Activated CD4-positive, alpha-beta T cell treated with anti-CD3 and anti-CD28 coated beads, Interleukin-2, Interleukin-4, amounts not matched to agents 100 ng/mL and 50 ng/mL, durations not matched to agents 16 hours and 8 hours (primary cell): ENCODE measurements at regions not wholly inside any gene's neighbourhood (a gene's known extent, or its start where the extent isn't known, plus 50 kb on each side); places are given as distances from the start of the nearest gene placed in this dataset.
"Not testable (repeated sequence)": the region's sequence is repeated elsewhere in the genome, so short reads cannot be mapped to it uniquely, and the experiment has no call there.

Source experiments
- DNase-seq: peaks from one replicate; pipeline ENCODE4 v3.0.0-alpha.2; 2020; ENCODE audit warnings: low spot score

- no peak for DNase-seq
Observed at GRCh38 chr19:28150129-28150528, 1062.8 kb downstream of the UQCRFS1 start.

DNA sequence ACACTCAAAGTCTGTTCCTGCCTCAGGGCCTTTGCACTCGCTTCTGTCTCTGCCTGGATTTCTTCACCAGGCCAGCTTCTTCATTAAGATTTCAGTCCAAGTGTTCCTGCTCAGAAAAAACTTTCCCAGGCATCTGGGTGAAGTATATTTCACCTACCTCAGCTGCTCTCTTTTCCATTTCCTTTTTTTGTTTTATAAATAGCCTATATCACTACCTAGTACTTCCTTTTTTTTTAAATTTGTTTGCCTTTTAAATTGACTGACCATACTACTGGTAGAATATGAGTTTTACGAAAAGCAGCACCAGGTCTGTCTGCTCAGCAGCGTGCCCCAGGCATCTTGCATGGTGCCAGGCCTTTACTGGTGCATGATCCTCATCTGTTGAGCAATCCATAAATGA lies 1064.4 kb downstream of the UQCRFS1 start:
- no peak for DNase-seq

GRCh38 chr19:28142258-28142657 lies 1070.7 kb downstream of the UQCRFS1 start:
- DNase-seq = no peak

DNA sequence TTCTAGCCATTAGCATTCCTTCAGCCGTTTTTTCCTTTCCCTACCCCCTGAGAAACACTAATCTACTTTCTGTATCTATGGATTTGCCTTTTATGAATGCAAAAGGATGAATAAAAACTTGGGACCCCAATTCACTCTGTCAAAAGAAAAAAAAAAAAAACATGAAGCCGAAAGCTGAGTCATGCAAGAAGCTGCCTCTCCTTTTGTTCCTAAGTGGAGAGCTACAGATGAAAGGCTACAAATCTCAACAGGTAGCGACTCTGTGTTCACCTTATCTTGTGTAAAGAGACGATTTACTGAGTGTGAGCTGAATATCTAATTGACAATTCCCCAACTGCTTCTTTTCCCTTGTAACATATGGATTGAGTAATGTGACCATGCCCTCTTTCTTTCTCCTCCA lies 1072.8 kb downstream of the UQCRFS1 start:
- no peak for DNase-seq

DNA sequence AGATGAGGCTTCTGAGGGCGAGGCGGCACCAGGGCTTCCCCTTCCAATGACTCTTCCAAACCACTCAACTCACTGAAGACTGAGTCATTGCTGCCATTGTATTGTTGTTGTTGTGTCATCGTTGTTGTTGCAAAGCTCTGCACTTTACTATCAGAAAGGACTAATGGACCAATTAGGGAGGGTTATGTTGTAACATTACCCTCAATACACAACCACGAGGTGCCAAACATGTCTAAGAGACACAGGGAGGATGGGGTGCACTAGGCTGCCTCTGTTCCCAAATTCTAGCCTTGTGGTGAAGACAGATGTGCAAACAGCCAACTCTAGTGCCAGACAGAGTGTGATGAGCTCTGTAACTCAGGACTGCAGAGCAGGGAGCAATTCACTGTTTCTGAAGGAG lies 1075.2 kb downstream of the UQCRFS1 start:
- DNase-seq = no peak

GRCh38 chr19:28136796-28137195 lies 1076.2 kb downstream of the UQCRFS1 start:
- no peak for DNase-seq

DNA sequence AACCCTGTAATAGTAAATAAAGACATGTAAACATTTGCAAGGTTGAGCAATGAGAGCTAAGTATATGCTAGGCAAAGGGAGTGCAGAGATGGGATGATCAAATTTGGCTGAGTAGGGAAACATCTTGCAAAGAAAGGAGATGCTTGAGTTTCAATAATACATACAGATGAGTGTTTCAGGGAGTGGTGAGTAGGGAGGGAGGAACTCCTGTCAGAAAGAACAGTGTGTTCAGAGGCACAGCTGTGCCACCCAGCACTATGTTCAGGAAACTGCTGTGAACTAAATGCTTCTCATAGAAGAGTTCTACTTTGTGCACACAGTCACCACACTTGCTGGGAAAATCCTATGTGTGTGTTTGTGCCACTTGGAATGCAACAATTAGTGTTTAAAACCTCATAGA lies 1077.1 kb downstream of the UQCRFS1 start:
- no peak for DNase-seq

- no peak for DNase-seq
Observed at GRCh38 chr19:28134311-28134710, 1078.6 kb downstream of the UQCRFS1 start.

GRCh38 chr19:28130881-28131280 lies 1082.1 kb downstream of the UQCRFS1 start:
- not testable (repeated sequence) for DNase-seq

DNA sequence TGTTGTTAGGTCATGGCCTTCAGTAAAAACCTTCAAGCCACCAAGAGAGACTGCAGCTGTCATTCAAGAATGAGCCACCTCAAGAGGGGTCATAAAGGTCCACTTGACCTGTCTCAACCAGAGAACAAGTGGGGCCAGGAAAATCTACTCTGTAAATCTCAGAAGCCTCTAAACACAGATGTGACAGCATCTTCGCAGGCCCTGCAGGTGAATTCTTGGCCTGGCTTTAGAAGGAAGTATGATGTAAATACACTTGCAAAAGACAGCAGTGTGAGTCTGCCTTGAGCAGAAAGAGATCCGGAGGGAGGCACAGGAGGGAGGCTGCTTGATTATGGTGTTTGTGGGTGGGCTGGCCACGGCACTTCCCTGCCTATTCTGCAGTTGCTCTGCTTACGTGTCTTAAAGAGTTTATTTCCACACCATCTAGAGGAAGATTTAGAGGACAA lies 1082.9 kb downstream of the UQCRFS1 start:
- DNase-seq = no peak

DNA sequence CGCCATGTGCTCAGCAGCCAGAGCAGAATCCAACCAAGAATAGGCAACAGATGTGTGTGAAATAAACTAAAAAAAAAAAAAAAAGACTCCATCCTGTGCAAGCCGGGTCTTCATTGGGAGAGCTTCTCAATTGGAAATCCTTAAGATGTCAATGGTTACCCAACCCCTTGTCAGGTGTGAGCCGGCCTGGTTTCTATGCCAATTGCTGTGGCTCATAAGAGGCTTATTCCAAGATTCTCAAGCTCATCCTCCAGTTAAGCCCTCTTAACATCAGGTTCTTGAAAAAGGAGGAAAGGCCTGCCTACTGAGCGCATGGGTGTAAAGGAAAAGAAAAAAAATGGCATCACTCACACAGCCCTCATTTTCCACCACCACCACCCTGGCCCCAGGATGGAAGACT lies 1084.6 kb downstream of the UQCRFS1 start:
- no peak for DNase-seq

DNA sequence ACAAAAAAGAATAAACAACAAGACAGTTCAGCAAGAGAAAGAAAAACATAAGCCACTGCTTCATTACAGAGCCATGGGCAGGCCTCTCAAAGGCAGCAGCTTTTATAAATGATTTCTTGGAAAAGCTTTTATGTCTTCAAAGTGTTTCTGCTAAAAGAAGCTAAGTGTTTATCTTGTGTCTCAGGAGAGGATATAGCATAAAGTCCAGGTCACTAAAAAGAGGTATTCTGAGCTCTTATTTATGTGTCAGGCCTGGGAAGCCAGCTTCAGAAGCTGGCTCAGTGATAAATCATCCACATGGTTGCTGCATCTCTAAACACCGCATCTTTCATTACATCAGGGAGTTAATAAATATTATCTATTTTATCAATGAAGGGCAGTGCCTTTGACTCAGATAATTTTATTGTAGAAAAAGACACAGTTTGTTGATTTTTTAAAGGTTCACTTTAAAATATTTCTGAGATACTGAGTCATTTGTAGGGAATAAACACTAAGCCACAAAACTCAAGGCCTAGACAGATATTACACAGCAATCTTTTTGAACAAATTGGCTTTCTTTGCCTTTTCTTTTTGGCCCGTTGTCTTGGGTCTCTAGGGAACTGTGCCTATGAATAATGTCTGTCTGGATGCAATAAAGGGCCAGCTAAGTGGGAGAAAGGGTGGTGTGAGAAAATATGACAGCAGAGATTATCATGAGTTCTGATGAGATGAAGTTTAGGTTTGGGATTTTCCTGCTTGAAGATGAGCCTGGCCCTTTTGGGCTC lies 1086.6 kb downstream of the UQCRFS1 start:
- DNase-seq = no peak

DNA sequence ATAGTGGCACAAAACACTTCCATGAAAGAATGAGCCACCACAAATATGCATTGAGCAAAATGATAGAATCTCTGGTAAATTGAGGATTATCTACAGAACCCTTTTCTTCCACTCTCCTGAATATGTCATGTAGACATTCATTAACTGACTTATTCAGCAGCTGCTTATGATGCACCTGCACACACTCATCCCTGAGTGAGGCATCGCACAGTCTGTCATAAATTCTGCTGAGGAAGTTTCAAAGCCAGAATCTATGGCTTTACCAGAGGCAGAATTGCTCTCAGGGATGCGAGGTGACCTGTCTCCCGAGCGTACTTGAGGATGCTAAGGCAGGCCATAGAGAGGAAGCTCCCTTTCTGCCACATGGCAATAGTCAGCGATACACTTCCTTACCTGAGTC lies 1090.2 kb downstream of the UQCRFS1 start:
- DNase-seq = no peak

DNA sequence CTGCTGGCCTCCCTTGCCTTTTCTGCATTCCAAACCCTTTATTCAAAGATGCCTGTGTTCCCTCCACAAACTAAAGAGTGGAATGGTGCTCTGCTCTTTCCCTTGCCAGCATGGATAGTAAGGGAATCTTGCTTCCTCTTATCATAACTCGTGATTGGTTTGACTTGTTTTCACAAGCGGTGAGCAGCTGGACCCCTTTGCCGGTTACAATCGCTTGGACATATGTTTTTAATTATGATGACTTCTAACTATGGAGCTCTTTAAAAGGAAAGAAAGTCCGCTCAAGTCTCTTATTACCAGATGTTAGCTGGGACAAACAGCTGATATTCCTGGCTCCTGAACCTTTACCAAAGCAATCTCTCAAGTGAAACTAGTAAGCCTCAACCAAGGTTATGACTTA lies 1094.7 kb downstream of the UQCRFS1 start:
- no peak for DNase-seq

DNA sequence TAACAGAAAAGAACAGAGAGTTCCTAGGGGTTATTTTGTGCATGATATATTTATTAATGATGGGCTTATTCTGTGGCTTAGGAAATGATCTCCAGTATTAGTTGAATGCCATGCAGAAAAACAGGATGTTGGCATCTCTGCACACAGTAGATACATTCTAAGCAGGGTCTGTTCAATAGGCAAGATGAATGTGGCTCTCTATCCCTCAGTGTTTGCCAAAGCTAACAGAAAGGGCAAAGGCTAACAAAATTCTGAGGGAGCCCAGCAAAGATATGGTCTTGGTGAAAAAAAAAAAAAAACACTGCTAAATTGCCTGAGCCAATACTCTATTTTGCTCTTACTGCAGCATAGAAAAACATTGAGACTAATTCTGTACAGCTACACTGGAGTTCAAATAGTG lies 1095.8 kb downstream of the UQCRFS1 start:
- DNase-seq = no peak

- not testable (repeated sequence) for DNase-seq
Observed at GRCh38 chr19:28116379-28116778, 1096.6 kb downstream of the UQCRFS1 start.

DNA sequence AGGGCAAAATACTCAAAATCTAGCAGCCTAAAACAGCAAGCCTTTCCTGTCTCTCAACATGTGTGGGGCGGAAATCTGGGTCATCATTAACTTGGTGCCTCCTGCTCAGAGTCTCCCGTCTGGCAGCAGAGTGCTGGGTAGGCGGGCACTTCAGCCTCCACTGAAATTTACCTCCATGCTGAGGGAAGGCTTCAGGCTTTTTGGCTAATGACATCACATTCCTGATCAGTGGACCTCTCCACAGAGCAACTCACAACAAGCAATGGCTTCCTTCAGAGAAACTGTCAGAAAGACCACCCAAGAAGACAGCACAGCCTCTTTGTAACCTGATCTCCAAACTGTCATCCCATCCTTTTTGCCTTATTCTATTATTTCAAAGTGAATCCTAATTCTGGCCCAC lies 1109.0 kb downstream of the UQCRFS1 start:
- no peak for DNase-seq

DNA sequence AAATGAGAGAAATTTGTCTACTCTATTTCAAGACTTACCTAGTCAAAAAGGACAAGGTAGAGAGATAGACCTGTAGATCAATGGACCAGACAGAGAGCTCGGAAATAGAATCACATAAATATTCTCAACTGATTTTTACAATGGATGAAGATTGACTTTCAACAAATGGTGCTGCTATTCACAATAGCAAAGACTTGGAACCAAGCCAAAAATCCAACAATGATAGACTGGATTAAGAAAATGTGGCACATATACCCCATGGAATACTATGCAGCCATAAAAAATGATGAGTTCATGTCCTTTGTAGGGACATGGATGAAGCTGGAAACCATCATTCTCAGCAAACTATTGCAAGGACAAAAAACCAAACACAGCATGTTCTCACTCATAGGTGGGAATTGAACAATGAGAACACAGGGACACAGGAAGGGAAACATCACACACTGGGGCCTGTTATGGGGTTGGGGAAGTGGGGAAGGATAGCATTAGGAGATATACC lies 1128.2 kb downstream of the UQCRFS1 start:
- not testable (repeated sequence) for DNase-seq

DNA sequence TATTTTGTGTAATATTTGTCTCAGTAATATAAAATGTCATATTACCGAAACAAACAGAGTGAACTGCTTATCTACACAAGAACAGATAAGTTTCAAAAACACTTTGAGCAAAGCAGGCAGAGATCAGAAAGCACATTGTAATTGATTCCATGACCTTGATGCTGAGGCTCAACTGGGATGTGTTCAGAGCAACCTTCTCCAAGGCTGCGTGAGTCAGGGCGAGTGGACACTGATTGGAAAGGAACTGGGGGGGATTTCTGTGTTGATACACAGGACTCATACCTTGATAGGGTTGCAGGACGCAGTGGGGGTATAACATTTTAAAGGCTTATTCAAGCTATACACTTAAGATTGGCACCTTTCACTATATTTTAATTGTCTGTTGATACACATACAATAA lies 1136.3 kb downstream of the UQCRFS1 start:
- DNase-seq = no peak

- no peak for DNase-seq
Observed at GRCh38 chr19:28075229-28075628, 1137.7 kb downstream of the UQCRFS1 start.

DNA sequence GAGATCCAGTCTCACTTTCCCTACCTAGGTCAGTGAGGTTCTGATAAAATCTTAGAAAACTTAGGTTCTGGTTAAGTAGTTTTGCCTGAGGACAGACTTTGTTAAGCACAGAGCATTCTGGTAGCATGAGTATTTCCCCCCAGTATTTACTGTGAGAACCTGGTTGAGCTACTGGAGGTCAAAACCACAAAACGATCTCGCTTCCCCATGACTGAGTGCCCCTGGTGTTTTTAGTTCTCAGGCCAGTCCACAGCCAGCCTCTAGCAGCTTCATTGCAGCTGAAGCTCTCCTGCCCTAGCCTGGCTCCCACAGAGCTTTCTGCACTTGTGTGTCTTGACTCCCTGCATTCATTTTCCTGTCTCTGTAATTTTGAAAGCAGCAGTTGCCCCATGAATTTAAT lies 1138.2 kb downstream of the UQCRFS1 start:
- DNase-seq = no peak

DNA sequence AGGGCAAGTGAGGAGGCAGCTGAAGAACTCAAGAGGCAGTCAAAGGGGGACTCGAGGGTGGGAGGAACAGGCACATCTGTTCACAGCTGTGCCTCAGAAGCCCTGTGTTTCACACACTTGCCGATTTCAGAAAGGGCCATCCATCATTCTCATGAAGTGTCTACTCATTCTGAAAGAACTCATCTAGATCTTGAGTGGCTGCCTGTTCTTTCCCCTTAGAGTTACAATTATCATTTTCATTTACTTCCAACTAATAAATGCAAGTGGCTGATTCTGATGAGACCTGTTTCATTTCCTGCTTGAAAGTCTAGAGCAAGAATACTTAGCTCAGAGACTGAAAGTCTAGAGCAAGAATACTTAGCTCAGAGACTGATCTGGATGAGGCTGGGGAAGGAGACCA lies 1145.1 kb downstream of the UQCRFS1 start:
- DNase-seq = no peak

- DNase-seq = no peak
Observed at GRCh38 chr19:28066988-28067387, 1146.0 kb downstream of the UQCRFS1 start.

GRCh38 chr19:28066161-28066560 lies 1146.8 kb downstream of the UQCRFS1 start:
- DNase-seq = no peak
